ENCODE measurements at regions not wholly inside any gene's neighbourhood (a gene's known extent, or its start where the extent isn't known, plus 50 kb on each side); places are given as distances from the start of the nearest gene placed in this dataset.

DNA sequence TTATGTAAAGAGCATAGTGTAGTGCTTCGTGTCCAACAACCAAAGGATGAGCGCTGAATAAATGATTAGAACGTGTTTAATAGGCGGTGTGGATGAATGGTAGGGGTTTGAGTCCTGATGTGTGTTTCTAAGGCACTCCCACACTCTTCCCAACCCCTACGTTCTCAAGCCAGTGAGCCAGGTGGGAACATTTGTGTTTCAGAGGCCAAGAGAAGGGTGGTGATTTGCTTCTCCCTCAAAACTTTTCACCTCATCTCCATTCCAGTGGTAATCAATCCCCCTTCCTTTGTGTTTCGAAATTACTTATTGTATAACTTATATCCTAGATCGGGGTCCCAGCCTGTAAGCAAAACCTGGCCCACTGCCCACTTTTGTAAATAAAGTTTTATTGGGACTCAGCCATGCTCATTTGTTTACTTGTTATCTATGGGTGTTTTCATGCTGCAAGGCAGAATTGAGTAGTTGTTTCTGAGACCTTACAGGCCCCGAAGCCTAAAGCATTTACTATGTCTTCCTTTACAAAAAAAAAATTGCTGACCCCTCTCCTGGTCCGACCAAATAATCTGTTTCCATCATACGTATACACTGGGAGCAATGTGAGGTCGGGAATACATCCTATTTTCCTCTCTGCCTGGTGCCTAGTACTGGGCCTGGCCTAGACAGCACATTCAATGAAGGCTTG, 150.8 kb upstream of the MYCN start:
- TF ChIP-seq EZH2phosphoT487 (IDR thresholded peaks at IDR 0.05; ENCODE audit: low read depth) (no peak), CTCF (IDR thresholded peaks at IDR 0.05; ENCODE audit: low read depth, low read length) (no peak)

Data from OCI-LY3 (cell line).